WTC11 (cell line): ENCODE measurements at regions not wholly inside any gene's neighbourhood (a gene's known extent, or its start where the extent isn't known, plus 50 kb on each side); places are given as distances from the start of the nearest gene placed in this dataset.

ENCODE experiments used
- ATAC-seq: fragments of 200-7000 bp; cut with Tn5 transposase; 2 replicates; pipeline ENCODE4 v1.10.0; 2021; ENCODE audit warnings: mild to moderate bottlenecking, moderate library complexity
- CTCF ChIA-PET: fragments of 300-600 bp; sonication (Branson Sonifier 250); formaldehyde crosslinking; loops from one replicate; lab custom pipeline; 2021; ENCODE audit warnings: antibody characterized with exemption; lab: Charles Lee
- POLR2A ChIA-PET: fragments of 350-600 bp; sonication (Branson Sonifier 250); formaldehyde crosslinking; loops from one replicate; lab custom pipeline; 2021; ENCODE audit warnings: antibody characterized with exemption; lab: Charles Lee
- DNase-seq: peaks from one replicate; pipeline ENCODE4 v3.0.0; 2021; ENCODE audit warnings: low spot score
- H3K27ac Mint-ChIP-seq: 2 replicates; pipeline ENCODE4 v1.8.0; 2021; ENCODE audit warnings: mixed read lengths
- H3K27me3 Mint-ChIP-seq: 2 replicates; pipeline ENCODE4 v1.8.0; 2021; ENCODE audit warnings: low read depth, mild to moderate bottlenecking, moderate library complexity, mixed read lengths
- H3K36me3 Mint-ChIP-seq: 2 replicates; pipeline ENCODE4 v1.8.0; 2021; ENCODE audit warnings: mixed read lengths
- H3K4me1 Mint-ChIP-seq: 2 replicates; pipeline ENCODE4 v1.8.0; 2022; ENCODE audit warnings: mixed read lengths
- H3K4me3 Mint-ChIP-seq: 2 replicates; pipeline ENCODE4 v1.8.0; 2021; ENCODE audit warnings: mild to moderate bottlenecking, moderate library complexity, mixed read lengths
- H3K9me3 Mint-ChIP-seq: 2 replicates; pipeline ENCODE4 v1.8.0; 2021; ENCODE audit warnings: mixed read lengths
- AR ChIP-seq: fragments of 250-450 bp; sonication (Bioruptor Pico); IDR thresholded peaks from 2 replicates; pipeline ENCODE4 v1.9.0; 2021; ENCODE audit warnings: mild to moderate bottlenecking
- ARID4B ChIP-seq: sonication (generic); formaldehyde crosslinking; IDR thresholded peaks from 2 replicates; pipeline ENCODE4 v1.8.0; 2023; ENCODE audit warnings: missing genetic modification reagents, mild to moderate bottlenecking, borderline replicate concordance
- CBFB ChIP-seq: sonication (generic); formaldehyde crosslinking; IDR thresholded peaks from 2 replicates; pipeline ENCODE4 v1.8.1; 2022; ENCODE audit warnings: mild to moderate bottlenecking, low read depth, missing genetic modification reagents
- ERG ChIP-seq: fragments of 250-450 bp; sonication (Bioruptor Pico); IDR thresholded peaks from 2 replicates; pipeline ENCODE4 v1.8.0; 2021; ENCODE audit warnings: mild to moderate bottlenecking
- FOXP1 ChIP-seq: sonication (generic); formaldehyde crosslinking; IDR thresholded peaks from 2 replicates; pipeline ENCODE4 v1.8.0; 2022; ENCODE audit warnings: missing genetic modification reagents, mild to moderate bottlenecking, moderate library complexity, borderline replicate concordance
- GABPB1 ChIP-seq: sonication (generic); formaldehyde crosslinking; IDR thresholded peaks from 2 replicates; pipeline ENCODE4 v1.8.1; 2023; ENCODE audit warnings: mild to moderate bottlenecking, missing genetic modification reagents
- HMGA2 ChIP-seq: fragments of 250-450 bp; sonication (Bioruptor Pico); IDR thresholded peaks from 2 replicates; pipeline ENCODE4 v1.4.0; 2021; ENCODE audit warnings: mild to moderate bottlenecking, moderate library complexity
- JAZF1 ChIP-seq: fragments of 250-450 bp; sonication (Bioruptor Pico); IDR thresholded peaks from 2 replicates; pipeline ENCODE4 v1.9.0; 2021; ENCODE audit warnings: moderate library complexity, mild to moderate bottlenecking, inconsistent platforms
- MAX ChIP-seq: sonication (generic); formaldehyde crosslinking; IDR thresholded peaks from 2 replicates; pipeline ENCODE4 v1.8.0; 2022; ENCODE audit warnings: mild to moderate bottlenecking, missing genetic modification reagents
- MYBL2 ChIP-seq: sonication (generic); formaldehyde crosslinking; IDR thresholded peaks from 2 replicates; pipeline ENCODE4 v1.8.1; 2023; ENCODE audit warnings: mild to moderate bottlenecking, moderate library complexity, missing genetic modification reagents
- PREB ChIP-seq: sonication (generic); formaldehyde crosslinking; IDR thresholded peaks from 2 replicates; pipeline ENCODE4 v1.8.1; 2022; ENCODE audit warnings: mild to moderate bottlenecking, missing genetic modification reagents, moderate library complexity, borderline replicate concordance
- SMAD4 ChIP-seq: sonication (generic); formaldehyde crosslinking; IDR thresholded peaks from 2 replicates; pipeline ENCODE4 v1.8.0; 2022; ENCODE audit warnings: mild to moderate bottlenecking, missing genetic modification reagents
- TEAD4 ChIP-seq: sonication (generic); formaldehyde crosslinking; IDR thresholded peaks from 2 replicates; pipeline ENCODE4 v1.8.0; 2022; ENCODE audit warnings: mild to moderate bottlenecking, missing genetic modification reagents
- TP53 ChIP-seq: sonication (generic); formaldehyde crosslinking; IDR thresholded peaks from 2 replicates; pipeline ENCODE4 v1.8.1; 2023; ENCODE audit warnings: mild to moderate bottlenecking, missing genetic modification reagents
- ZNF396 ChIP-seq: fragments of 250-450 bp; sonication (Bioruptor Pico); IDR thresholded peaks from 2 replicates; pipeline ENCODE4 v1.8.0; 2021; ENCODE audit warnings: mild to moderate bottlenecking, moderate library complexity, borderline replicate concordance
- ZNF671 ChIP-seq: fragments of 250-450 bp; sonication (Bioruptor Pico); IDR thresholded peaks from 2 replicates; pipeline ENCODE4 v1.8.0; 2021; ENCODE audit warnings: mild to moderate bottlenecking

GRCh38 chr10:33484787-33485186 lies 150.3 kb upstream of the NRP1 start:
- peaks cover 17% of the 10 kb centered on the region for H3K36me3 Mint-ChIP-seq
- CTCF ChIA-PET, result no interaction called here
- no peak overlapping the region for H3K4me3 Mint-ChIP-seq
- peaks cover 16% of the 10 kb centered on the region for H3K9me3 Mint-ChIP-seq
- peak overlapping the region; percentile 20; the same call in 1 of the 2 replicates for H3K27ac Mint-ChIP-seq
- ATAC-seq, result peak; percentile 61
- no peak for TF ChIP-seq FOXP1
- TF ChIP-seq GABPB1 (CRISPR knock-in tag), result peak; percentile 76
- TF ChIP-seq, all 79 proteins: peak for 1
- no peak for DNase-seq
- H3K4me1 Mint-ChIP-seq, result peaks cover 42% of the 10 kb centered on the region
- H3K27me3 Mint-ChIP-seq, result peaks cover 6% of the 10 kb centered on the region; the same call in 1 of the 2 replicates
- POLR2A ChIA-PET, result no interaction called here

- CTCF ChIA-PET, result no interaction called here
- Mint-ChIP-seq H3K27me3 (peaks cover 9% of the 10 kb centered on the region; the same call in 1 of the 2 replicates), H3K36me3 (peaks cover 20% of the 10 kb centered on the region), H3K4me3 (no peak overlapping the region), H3K4me1 (peaks cover 42% of the 10 kb centered on the region), H3K9me3 (peaks cover 22% of the 10 kb centered on the region), H3K27ac (peak overlapping the region; percentile 23)
- DNase-seq (no peak), ATAC-seq (no peak)
- TF ChIP-seq JAZF1 (CRISPR knock-in tag) (no peak), ERG (no peak), MAX (CRISPR knock-in tag) (peak; percentile 42; the same call in 1 of the 2 replicates), TP53 (CRISPR knock-in tag) (no peak), AR (CRISPR knock-in tag) (no peak)
- POLR2A ChIA-PET, result no interaction called here
Observed at GRCh38 chr10:33483816-33484190, 149.3 kb upstream of the NRP1 start.

- Mint-ChIP-seq H3K9me3 (peaks cover 22% of the 10 kb centered on the region), H3K4me1 (peaks cover 42% of the 10 kb centered on the region), H3K27ac (peak overlapping the region; percentile 23; the same call in 1 of the 2 replicates), H3K4me3 (no peak overlapping the region), H3K27me3 (peaks cover 9% of the 10 kb centered on the region; the same call in 1 of the 2 replicates), H3K36me3 (peaks cover 20% of the 10 kb centered on the region)
- POLR2A ChIA-PET, result no interaction called here
- DNase-seq (no peak), ATAC-seq (peak; percentile 61)
- CTCF ChIA-PET, result no interaction called here
- no peak for TF ChIP-seq JAZF1 (CRISPR knock-in tag)
- no peak for TF ChIP-seq ARID4B (CRISPR knock-in tag)
- TF ChIP-seq ZNF671 (CRISPR knock-in tag), result no peak
- TF ChIP-seq SMAD4 (CRISPR knock-in tag), result no peak
- TF ChIP-seq ZNF396, result no peak
- no peak for TF ChIP-seq MYBL2
- TF ChIP-seq GABPB1 (CRISPR knock-in tag), result no peak
- TF ChIP-seq PREB (CRISPR knock-in tag), result no peak
- no peak for TF ChIP-seq CBFB (CRISPR knock-in tag)
- no peak for TF ChIP-seq HMGA2 (CRISPR knock-in tag)
- TF ChIP-seq TEAD4 (CRISPR knock-in tag), result no peak
Observed at GRCh38 chr10:33483124-33483815, 148.8 kb upstream of the NRP1 start.
